SJSA1 (cell line): ENCODE measurements at regions not wholly inside any gene's neighbourhood (a gene's known extent, or its start where the extent isn't known, plus 50 kb on each side); places are given as distances from the start of the nearest gene placed in this dataset.
"Not testable (repeated sequence)": the region's sequence is repeated elsewhere in the genome, so short reads cannot be mapped to it uniquely, and the experiment has no call there.

Source experiments
- DNase-seq, 2 experiments: peaks; one replicate each; pipeline ENCODE4 v3.0.0-alpha.2; 2015 to 2020; ENCODE audit warnings: low spot score in 2 of 2, low read depth in 1 of 2
- H3K27ac ChIP-seq: fragments of 250-450 bp; sonication (Bioruptor Pico); 2 replicates; pipeline ENCODE4 v1.5.1; 2020; ENCODE audit warnings: mild to moderate bottlenecking, moderate library complexity
- H3K27me3 ChIP-seq: fragments of 250-450 bp; sonication (Bioruptor Pico); replicated peaks from 2 replicates; pipeline ENCODE4 v1.5.1; 2020; ENCODE audit warnings: mild to moderate bottlenecking, moderate library complexity
- H3K36me3 ChIP-seq: fragments of 250-450 bp; sonication (Bioruptor Pico); 2 replicates; pipeline ENCODE4 v1.5.1; 2020; ENCODE audit warnings: mild to moderate bottlenecking
- H3K4me1 ChIP-seq: fragments of 250-450 bp; sonication (Bioruptor Pico); replicated peaks from 2 replicates; pipeline ENCODE4 v1.6.1; 2021; ENCODE audit warnings: mild to moderate bottlenecking
- H3K4me3 ChIP-seq: fragments of 250-450 bp; sonication (Bioruptor Pico); 2 replicates; pipeline ENCODE4 v1.5.1; 2020; ENCODE audit warnings: mild to moderate bottlenecking
- H3K9me3 ChIP-seq: fragments of 250-450 bp; sonication (Bioruptor Pico); replicated peaks from 2 replicates; pipeline ENCODE4 v1.5.1; 2020; ENCODE audit warnings: mild to moderate bottlenecking

DNA sequence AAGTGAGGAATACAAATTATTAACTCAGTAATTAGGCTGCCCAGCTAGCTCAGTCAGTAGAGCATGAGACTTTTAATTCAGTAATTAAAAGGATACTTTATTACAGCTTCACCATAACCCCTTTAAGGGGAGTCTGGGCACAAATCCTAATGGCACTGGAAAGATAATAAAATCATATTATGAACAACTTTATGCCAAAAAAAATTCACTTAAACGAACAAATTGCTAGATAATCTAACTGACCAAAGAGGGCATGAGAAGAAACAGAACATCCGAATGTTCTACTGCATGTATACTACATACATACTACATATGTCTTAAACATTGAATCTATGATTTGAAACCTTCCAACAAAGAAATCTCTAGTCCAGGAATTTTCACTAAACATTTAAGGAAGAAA is 159.5 kb downstream of the CYP26B1 start:
- Histone ChIP-seq H3K4me1 (no peaks in the 10 kb centered on the region), H3K36me3 (no peaks in the 10 kb centered on the region), H3K4me3 (no peak overlapping the region), H3K27me3 (peaks cover 7% of the 10 kb centered on the region), H3K27ac (no peak overlapping the region), H3K9me3 (no peaks in the 10 kb centered on the region)
- no peak for DNase-seq

DNA sequence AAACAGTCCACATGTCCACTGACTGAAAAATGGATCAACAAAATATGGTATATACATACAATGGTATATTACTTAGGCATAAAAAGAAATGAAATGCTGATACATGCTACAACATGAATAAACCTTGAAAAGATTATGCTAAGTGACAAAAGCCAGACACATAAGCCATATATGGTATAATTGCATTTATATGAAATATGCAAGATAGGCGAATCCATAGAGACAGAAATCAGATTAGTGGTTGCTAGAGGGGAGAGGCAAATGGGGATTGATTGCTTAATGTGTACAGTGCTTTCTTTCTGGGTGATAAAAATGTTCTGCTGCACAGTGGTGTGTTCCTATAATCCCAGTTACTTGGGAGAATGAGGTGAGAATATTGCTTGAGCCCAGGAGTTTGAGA is 171.0 kb downstream of the CYP26B1 start:
- Histone ChIP-seq H3K36me3 (no peaks in the 10 kb centered on the region), H3K27me3 (peaks cover 5% of the 10 kb centered on the region; the same call in 1 of the 2 replicates), H3K4me1 (peaks cover under 1% of the 10 kb centered on the region; the same call in 1 of the 2 replicates), H3K9me3 (no peaks in the 10 kb centered on the region), H3K27ac (no peak overlapping the region), H3K4me3 (no peak overlapping the region)
- DNase-seq = no peak

GRCh38 chr2:71974846-71975245 is 172.8 kb downstream of the CYP26B1 start:
- H3K36me3 ChIP-seq = no peaks in the 10 kb centered on the region
- H3K27ac ChIP-seq = no peak overlapping the region
- no peaks in the 10 kb centered on the region for H3K4me1 ChIP-seq
- no peak for DNase-seq
- no peaks in the 10 kb centered on the region for H3K9me3 ChIP-seq
- H3K27me3 ChIP-seq = peaks cover 4% of the 10 kb centered on the region; the same call in 1 of the 2 replicates
- no peak overlapping the region for H3K4me3 ChIP-seq

DNA sequence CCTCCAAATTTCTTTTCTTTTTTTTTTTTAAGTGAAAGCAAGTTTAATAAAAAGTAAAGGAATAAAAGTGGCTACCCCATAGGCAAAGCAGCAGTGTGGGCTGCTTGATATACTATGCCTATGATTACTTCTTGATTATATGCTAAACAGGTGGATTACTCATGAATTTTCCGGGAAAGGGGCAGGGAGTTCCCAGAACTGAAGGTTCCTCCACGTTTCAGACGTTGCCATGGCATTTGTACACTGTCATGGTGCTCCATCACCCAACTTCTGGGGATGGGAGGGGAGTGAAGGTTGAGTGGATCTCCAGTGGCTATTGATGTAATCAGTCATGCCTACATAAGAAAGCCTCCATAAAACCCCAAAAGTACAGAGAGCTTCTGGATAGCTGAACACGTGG is 176.2 kb downstream of the CYP26B1 start:
- no peaks in the 10 kb centered on the region for H3K9me3 ChIP-seq

DNA sequence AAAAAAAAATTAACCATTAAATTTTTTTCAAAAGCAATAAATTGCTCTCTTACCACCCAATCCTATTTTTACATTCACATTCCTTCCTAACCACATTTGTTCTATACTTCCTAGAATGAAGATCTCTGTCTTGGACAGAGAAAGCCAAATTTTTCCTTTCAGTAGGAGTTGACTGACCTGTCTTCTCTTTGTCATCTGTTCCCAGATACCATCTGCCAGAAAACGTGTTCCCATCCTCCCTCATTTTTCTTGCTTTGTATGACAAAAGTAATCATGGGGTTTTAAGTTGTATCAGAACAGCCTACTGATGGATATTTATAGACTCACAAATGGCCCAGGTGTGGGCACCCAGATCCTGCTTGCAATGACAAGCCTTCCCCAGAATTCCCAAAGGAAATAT is 182.1 kb downstream of the CYP26B1 start:
- Histone ChIP-seq H3K4me1 (no peaks in the 10 kb centered on the region), H3K27me3 (0 out of 2 replicates have a peak, but pooled peaks cover 2% of the 10 kb centered on the region), H3K4me3 (no peak overlapping the region), H3K9me3 (no peaks in the 10 kb centered on the region), H3K27ac (no peak overlapping the region), H3K36me3 (no peaks in the 10 kb centered on the region)
- no peak for DNase-seq

More for the DNA sequence above, 176.2 kb downstream of the CYP26B1 start:
- Histone ChIP-seq H3K4me1 (no peaks in the 10 kb centered on the region), H3K27ac (no peak overlapping the region), H3K36me3 (no peaks in the 10 kb centered on the region), H3K4me3 (no peak overlapping the region), H3K27me3 (peaks cover 2% of the 10 kb centered on the region; the same call in 1 of the 2 replicates)
- no peak for DNase-seq

DNA sequence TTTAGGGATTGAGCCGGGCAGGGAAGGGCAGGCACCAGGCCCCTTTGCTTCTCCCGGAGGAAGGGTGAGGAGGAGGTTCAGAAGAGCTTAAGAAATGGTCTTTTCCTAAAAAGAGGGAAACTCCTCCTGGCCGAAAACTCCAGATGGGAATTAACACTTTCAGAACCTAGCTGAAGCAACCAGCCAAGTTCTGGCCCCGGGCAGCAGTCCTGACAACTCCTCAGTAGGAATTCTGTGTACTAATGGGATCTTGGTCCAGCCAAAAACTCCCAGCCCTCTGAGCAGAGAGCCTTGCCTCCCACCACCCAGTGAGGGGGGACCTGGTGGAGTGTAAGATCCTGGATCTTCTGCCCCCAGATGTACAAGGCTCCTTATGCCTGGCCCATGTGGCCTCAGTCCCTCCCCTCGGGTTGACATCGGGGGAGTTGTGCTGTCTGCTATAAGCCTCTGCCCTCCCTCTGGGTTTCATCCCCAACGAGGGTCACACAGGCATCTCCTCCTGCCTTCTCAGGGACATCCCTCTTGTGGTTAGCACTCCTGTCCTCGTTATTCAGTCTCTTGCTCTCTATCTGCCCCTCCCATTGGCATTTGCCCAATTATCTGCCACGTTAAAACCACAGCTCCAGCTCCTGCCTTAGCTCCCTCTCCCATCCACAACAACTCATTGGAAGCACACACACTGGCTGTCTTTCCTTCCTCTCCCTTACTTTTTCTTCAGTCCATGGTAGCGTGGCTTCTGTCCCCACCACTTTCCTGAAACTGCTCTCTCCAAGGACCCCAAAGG is 184.6 kb downstream of the CYP26B1 start:
- no peak overlapping the region for H3K4me3 ChIP-seq
- H3K9me3 ChIP-seq = no peaks in the 10 kb centered on the region
- H3K27ac ChIP-seq = no peak overlapping the region
- no peaks in the 10 kb centered on the region for H3K4me1 ChIP-seq
- DNase-seq = no peak
- H3K36me3 ChIP-seq = no peaks in the 10 kb centered on the region
- H3K27me3 ChIP-seq = no peaks in the 10 kb centered on the region

DNA sequence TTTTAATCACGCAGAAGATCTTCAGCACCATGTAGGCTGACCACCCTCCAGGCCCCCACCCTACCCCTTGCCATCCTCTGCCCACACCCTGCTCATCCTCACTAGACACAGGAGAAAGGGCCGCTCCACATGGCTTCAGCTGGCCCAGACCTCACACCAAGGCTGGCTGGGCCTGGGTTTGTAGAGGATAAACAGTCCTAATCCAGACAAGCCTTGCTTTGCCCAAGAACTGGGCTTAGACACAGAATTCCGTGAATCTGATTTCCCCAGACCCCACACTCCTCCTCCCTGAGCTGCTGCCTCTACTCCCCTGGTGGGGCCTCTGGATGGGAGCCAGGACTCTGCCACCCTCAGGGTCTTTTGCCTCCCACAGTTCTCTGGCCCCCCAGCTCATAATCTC is 185.3 kb downstream of the CYP26B1 start:
- H3K27me3 ChIP-seq = no peaks in the 10 kb centered on the region
- H3K4me1 ChIP-seq = no peaks in the 10 kb centered on the region
- H3K36me3 ChIP-seq = no peaks in the 10 kb centered on the region
- H3K4me3 ChIP-seq = no peak overlapping the region
- no peaks in the 10 kb centered on the region for H3K9me3 ChIP-seq
- no peak overlapping the region for H3K27ac ChIP-seq
- DNase-seq = no peak

GRCh38 chr2:71961289-71962027 is 186.2 kb downstream of the CYP26B1 start:
- Histone ChIP-seq H3K4me3 (no peak overlapping the region), H3K9me3 (no peaks in the 10 kb centered on the region), H3K4me1 (no peaks in the 10 kb centered on the region), H3K27me3 (no peaks in the 10 kb centered on the region), H3K36me3 (no peaks in the 10 kb centered on the region), H3K27ac (no peak overlapping the region)
- DNase-seq = no peak

- H3K4me3 ChIP-seq = no peak overlapping the region
- H3K27me3 ChIP-seq = no peaks in the 10 kb centered on the region
Observed at GRCh38 chr2:71959494-71959893, 188.2 kb downstream of the CYP26B1 start.

DNA sequence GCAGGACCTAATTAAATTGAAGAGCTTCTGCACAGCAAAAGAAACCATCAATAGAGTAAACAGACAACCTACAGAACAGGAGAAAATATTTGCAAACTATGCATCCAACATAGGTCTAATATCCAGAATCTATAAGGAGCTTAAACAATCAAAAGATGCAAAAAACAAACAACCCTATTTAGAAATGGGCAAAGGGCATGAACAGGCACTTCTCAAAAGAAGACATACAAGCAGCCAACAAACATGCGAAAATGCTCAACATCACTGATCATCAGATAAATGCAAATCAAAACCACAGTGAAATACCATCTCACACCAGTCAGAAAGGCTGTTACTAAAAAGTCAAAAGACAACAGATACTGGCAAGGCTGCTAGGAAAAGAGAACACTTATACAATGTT is 189.2 kb downstream of the CYP26B1 start:
- not testable (repeated sequence) for H3K4me3 ChIP-seq, H3K4me1 ChIP-seq, H3K9me3 ChIP-seq, H3K27ac ChIP-seq, DNase-seq, H3K27me3 ChIP-seq, H3K36me3 ChIP-seq

More at GRCh38 chr2:71959494-71959893, 188.2 kb downstream of the CYP26B1 start:
- H3K36me3 ChIP-seq = no peaks in the 10 kb centered on the region
- no peaks in the 10 kb centered on the region for H3K9me3 ChIP-seq
- H3K4me1 ChIP-seq = no peaks in the 10 kb centered on the region
- H3K27ac ChIP-seq = no peak overlapping the region
- DNase-seq = no peak

- H3K36me3 ChIP-seq = no peaks in the 10 kb centered on the region
- no peaks in the 10 kb centered on the region for H3K9me3 ChIP-seq
- H3K4me1 ChIP-seq = no peaks in the 10 kb centered on the region; the same call in 1 of the 2 replicates
- H3K27ac ChIP-seq = no peak overlapping the region
- no peak overlapping the region for H3K4me3 ChIP-seq
- H3K27me3 ChIP-seq = no peaks in the 10 kb centered on the region
- no peak for DNase-seq
Observed at GRCh38 chr2:71952572-71953188, 195.0 kb downstream of the CYP26B1 start.

DNA sequence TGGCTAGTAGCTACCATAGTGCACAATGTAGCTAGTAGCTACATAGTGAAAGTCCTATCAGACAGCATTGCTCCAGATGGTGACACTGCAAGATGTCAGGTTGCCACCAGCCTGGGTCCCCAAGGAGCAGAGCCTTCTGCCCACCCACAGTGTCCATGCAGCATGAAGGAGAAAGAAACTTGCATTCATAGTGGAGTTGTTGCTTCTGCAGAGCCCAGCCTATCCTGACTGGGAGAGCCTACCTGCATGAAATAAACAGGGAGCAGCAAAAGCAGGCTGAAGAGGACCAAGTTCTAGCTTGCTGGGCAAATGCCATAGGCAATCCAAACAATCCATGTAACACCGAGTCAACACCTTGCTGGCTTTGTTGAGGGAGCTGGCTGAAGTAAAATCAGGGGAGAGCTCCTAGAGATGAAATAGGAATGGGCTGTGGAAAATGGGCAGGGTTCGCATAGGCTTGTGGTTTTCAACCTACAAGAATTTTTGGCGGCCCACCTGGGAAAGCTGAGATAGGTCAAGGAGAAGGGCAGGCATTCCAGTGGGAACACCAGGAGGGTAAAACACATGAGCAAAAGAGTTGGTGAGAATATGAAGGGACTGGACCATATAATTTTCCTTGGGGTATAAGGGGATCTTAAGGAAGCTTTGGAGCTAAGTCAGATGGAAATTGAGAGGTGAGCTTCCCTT is 195.8 kb downstream of the CYP26B1 start:
- H3K9me3 ChIP-seq = no peaks in the 10 kb centered on the region
- no peaks in the 10 kb centered on the region; the same call in 1 of the 2 replicates for H3K4me1 ChIP-seq
- no peak for DNase-seq
- H3K27me3 ChIP-seq = no peaks in the 10 kb centered on the region
- no peaks in the 10 kb centered on the region for H3K36me3 ChIP-seq
- H3K27ac ChIP-seq = no peak overlapping the region
- no peak overlapping the region for H3K4me3 ChIP-seq

- no peak for DNase-seq
- Histone ChIP-seq H3K4me1 (no peaks in the 10 kb centered on the region; the same call in 1 of the 2 replicates), H3K9me3 (no peaks in the 10 kb centered on the region), H3K27ac (no peak overlapping the region), H3K36me3 (no peaks in the 10 kb centered on the region), H3K4me3 (no peak overlapping the region), H3K27me3 (no peaks in the 10 kb centered on the region)
Observed at GRCh38 chr2:71951083-71951468, 196.6 kb downstream of the CYP26B1 start.
